ENCODE measurements at regions not wholly inside any gene's neighbourhood (a gene's known extent, or its start where the extent isn't known, plus 50 kb on each side); places are given as distances from the start of the nearest gene placed in this dataset.

DNA sequence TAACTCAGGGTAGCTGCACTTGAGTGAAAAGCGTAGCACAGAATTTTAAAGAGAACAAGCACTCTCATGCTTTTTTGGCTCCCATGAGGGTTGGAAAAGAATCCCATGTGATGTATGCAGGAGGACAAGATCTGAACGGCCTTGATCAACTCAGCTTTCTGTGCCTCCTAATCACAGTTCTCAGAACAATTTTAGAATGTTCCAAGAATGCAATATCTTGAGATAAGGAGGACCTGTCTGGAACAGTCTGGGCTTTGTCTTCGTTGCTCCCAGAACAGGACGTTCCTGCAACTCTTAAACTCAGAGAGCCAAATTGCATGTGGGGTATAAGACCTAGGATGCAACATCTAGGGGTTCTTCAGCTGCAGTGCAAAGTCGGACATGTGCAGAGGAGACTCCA lies 582.7 kb downstream of the RERGL start:
- H3K4me3 ChIP-seq (ENCODE audit: low read depth, low read length) = no peak overlapping the region
- TF ChIP-seq, protein P1, sequence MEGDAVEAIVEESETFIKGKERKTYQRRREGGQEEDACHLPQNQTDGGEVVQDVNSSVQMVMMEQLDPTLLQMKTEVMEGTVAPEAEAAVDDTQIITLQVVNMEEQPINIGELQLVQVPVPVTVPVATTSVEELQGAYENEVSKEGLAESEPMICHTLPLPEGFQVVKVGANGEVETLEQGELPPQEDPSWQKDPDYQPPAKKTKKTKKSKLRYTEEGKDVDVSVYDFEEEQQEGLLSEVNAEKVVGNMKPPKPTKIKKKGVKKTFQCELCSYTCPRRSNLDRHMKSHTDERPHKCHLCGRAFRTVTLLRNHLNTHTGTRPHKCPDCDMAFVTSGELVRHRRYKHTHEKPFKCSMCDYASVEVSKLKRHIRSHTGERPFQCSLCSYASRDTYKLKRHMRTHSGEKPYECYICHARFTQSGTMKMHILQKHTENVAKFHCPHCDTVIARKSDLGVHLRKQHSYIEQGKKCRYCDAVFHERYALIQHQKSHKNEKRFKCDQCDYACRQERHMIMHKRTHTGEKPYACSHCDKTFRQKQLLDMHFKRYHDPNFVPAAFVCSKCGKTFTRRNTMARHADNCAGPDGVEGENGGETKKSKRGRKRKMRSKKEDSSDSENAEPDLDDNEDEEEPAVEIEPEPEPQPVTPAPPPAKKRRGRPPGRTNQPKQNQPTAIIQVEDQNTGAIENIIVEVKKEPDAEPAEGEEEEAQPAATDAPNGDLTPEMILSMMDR (IDR thresholded peaks at IDR 0.05; ENCODE audit: insufficient read depth, low read depth, low read length) = no peak
- no peak for DNase-seq (ENCODE audit: low read depth)

DNA sequence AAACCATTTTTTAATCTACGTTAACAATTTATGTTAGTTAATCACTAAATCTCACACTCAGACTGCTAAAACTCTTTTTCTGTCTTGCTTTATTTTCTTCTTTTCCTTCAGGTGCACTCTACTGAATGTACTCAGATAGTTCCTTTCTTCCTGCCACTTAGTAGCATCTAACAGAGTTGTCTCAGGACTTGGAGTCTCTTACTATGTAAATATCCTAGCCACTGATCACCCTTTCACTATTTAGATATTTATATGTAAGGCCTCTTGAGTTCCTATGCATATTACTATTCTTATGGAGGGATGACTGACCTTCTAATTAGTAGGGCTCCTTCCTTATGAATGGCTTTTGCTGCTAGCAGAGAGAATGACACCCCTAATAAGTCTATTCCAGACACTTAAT lies 586.3 kb downstream of the RERGL start:
- TF ChIP-seq, protein P1 (IDR thresholded peaks at IDR 0.05; ENCODE audit: insufficient read depth, low read depth, low read length) = no peak
- H3K4me3 ChIP-seq (ENCODE audit: low read depth, low read length) = no peak overlapping the region
- no peak for DNase-seq (ENCODE audit: low read depth)

DNA sequence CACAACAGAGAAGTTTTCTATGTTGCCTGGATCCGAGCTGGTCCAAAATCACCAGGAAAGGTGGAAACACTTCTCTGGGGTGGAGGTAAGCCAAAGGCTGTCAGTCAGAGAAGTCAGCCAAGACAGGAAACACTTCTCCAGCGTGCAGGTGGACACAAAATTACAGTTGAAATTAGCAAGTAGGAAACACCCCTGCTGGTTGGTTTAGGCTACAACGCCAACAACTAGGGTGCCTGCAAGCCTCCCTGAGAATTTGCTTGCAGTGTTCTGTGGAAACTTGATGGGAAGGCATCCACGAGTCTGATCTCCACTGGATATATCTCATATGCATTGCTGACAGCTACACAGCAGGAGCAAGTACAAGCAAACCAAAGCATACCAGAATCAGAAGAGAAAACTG lies 600.5 kb downstream of the RERGL start:
- TF ChIP-seq, protein P1 (IDR thresholded peaks at IDR 0.05; ENCODE audit: insufficient read depth, low read depth, low read length) = no peak
- DNase-seq (ENCODE audit: low read depth) = no peak
- H3K4me3 ChIP-seq (ENCODE audit: low read depth, low read length) = no peak overlapping the region

DNA sequence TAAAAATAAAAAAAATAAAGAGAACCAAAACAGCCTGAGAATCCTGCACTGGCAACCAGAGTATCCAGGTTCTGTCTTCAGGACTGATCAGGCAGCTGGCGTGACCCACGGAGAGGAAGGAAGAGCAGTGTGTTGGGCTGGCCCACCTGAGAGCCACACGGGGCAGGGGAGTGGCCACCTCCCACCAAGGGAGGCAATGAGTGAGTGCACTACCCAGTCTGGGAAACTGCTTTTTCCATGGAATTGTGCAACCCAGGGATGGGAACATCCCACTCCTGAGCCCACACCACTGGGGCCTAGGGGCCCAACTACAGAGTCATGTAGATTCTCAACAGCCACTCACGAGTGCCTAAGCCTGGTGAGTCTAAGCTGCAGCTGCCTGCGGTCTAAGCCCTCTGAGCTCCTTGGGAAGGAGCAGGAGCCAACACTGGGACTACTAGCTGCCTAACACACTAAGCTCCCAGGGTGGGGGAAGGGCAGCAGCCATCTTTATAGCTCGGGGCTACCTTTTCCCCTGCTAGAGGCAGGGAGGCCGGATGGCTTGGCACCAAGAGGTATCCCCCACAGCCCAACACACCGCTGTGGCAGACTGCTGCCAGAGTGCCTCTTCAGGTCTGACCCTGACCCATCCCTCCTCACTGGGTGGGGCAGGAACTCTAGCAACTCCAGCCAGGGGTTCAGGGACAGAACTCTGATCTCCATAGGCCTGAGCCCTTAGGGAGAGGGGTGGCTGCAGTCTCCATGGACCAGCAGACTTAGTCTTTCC lies 610.9 kb downstream of the RERGL start:
- H3K4me3 ChIP-seq (ENCODE audit: low read depth, low read length) = no peak overlapping the region
- TF ChIP-seq, protein P1 (IDR thresholded peaks at IDR 0.05; ENCODE audit: insufficient read depth, low read depth, low read length) = no peak
- no peak for DNase-seq (ENCODE audit: low read depth)

DNA sequence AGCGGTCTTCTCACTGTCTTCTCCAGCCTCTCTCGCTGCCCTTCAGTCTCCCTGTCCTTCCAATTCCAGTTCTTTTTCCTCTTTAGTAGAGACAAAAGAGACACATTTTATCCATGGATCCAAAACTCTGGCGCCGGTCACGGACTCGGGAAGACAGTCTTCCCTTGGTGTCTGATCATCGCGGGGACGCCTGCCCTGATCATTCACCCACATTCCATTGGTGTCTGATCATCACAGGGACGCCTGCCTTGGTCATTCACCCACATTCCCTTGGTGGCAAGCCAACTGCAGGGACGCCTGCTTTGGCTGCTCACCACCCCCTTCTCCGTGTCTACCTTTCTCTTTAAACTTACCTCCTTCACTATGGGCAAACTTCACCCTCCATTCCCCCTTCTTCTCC lies 619.5 kb downstream of the RERGL start:
- TF ChIP-seq, protein P1 (IDR thresholded peaks at IDR 0.05; ENCODE audit: insufficient read depth, low read depth, low read length) = no peak
- no peak overlapping the region for H3K4me3 ChIP-seq (ENCODE audit: low read depth, low read length)
- DNase-seq (ENCODE audit: low read depth) = no peak

GRCh38 chr12:17459214-17459613 lies 630.8 kb downstream of the RERGL start:
- no peak overlapping the region for H3K4me3 ChIP-seq (ENCODE audit: low read depth, low read length)
- no peak for DNase-seq (ENCODE audit: low read depth)
- TF ChIP-seq, protein P1 (IDR thresholded peaks at IDR 0.05; ENCODE audit: insufficient read depth, low read depth, low read length) = no peak

DNA sequence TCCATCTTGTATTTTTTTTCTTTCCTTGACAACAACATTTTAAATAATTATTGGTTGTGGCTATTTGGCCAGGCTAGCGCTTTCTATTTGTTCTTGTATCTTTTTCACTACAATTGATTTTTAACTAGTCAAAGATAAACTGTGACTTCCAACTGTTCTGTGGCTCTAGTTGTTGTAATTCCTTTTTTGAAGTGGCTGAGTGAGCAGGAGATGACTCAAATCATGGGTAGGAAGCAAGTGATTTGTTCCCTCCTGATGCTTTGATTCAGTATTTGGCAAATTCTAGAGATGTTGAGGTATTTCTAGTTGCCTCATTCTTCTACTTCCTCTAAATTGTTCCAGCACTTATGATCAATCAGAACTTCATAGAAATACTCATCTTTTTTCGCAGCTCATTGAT lies 633.5 kb downstream of the RERGL start:
- no peak overlapping the region for H3K4me3 ChIP-seq (ENCODE audit: low read depth, low read length)
- no peak for DNase-seq (ENCODE audit: low read depth)
- TF ChIP-seq, protein P1 (IDR thresholded peaks at IDR 0.05; ENCODE audit: insufficient read depth, low read depth, low read length) = no peak

All from fibroblast of villous mesenchyme (primary cell).